Right cardiac atrium (tissue), 5 donors: ENCODE measurements at regions not wholly inside any gene's neighbourhood (a gene's known extent, or its start where the extent isn't known, plus 50 kb on each side); places are given as distances from the start of the nearest gene placed in this dataset.

ENCODE experiments used
- ATAC-seq, 2 donors: fragments of 200-7000 bp; cut with Tn5 transposase; one replicate each; pipeline versions ENCODE4 v1.8.0 to v1.9.1; 2020; ENCODE audit warnings: moderate library complexity in 2 of 2, mild to moderate bottlenecking in 1 of 2
- DNase-seq, 3 donors: peaks; one replicate each; pipeline ENCODE4 v3.0.0-alpha.2; 2020
- H3K27ac ChIP-seq: one replicate; pipeline ENCODE4 v1.5.1; 2013; ENCODE audit warnings: mild to moderate bottlenecking, low read length, control low read depth, moderate library complexity
- H3K27me3 ChIP-seq: one replicate; pipeline ENCODE4 v1.6.1; 2013; ENCODE audit not compliant: control insufficient read depth, insufficient read depth
- H3K4me1 ChIP-seq: one replicate; pipeline ENCODE4 v1.6.1; 2013; ENCODE audit warnings: low read length; ENCODE audit not compliant: control insufficient read depth, insufficient read depth
- H3K4me3 ChIP-seq: one replicate; pipeline ENCODE4 v1.5.1; 2013; ENCODE audit warnings: low read length, control low read depth
- H3K9me3 ChIP-seq: one replicate; pipeline ENCODE4 v1.6.1; 2013; ENCODE audit warnings: low read length; ENCODE audit not compliant: control insufficient read depth
- WGBS: extraction: QIAGEN DNeasy Blood & Tissue Kit; methylation state at CpG from one replicate; pipeline ENCODE4 v1.1.7; 2013; 5-methylcytosine and 5-hydroxymethylcytosine counted together
- intact Hi-C, 4 donors: fragments of 100-400 bp; cut with DNase I; formaldehyde crosslinking; loops; one replicate each; pipeline versions ENCODE4 v1.11.0 to v1.14.0; 2022 to 2023
- donor health status: healthy with polysubstance abuse.
- donor health status: DM: no; HTN: yes; CAD: no.
- donor health status: DM: no; HTN: no; CAD: no.
- donor health status: DM: no; HTN: yes; CAD: no; lungs with severe emphysema.
- donor health status: DM: yes; HTN: yes; CAD: no.

DNA sequence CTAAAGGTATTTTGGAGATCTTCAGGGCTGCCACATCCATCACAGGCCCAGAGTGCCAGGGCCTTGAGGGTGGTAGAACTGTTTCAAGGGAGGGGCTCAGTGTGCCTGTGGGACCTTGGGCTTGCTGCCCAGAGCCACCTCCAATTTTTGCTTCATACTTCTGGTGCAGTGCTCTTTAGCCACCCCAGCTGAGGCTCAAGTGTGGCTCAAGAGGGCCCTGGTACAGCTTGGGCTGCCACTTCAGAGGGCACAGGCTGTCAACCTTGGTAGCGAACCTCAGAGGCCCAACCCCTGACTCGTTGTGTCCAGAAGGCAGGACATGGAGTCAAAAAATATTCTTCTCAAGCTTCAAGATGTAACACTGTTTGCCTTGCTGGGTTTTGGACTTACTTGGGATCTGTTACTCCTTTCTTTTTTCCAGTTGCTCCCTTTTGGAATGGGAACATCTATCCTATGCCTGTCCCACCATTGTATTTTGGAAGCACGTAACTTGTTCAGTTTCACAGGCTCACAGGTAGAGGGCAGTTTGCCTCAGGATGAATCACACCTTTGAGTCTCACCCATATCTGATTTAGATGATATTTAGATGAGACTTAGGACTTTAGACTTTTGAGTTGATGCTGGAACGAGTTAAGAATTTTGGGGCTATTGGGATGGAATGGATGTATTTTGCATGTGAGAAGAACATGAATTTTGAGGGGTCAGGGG is 224.8 kb downstream of the RPS24 start:
- ATAC-seq (no peak), DNase-seq (no peak)
- no peak overlapping the region for H3K4me3 ChIP-seq
- peaks cover 4% of the 10 kb centered on the region for H3K4me1 ChIP-seq
- no peak overlapping the region for H3K27ac ChIP-seq
- no peaks in the 10 kb centered on the region for H3K9me3 ChIP-seq
- intact Hi-C loops, result no loop called here
- H3K27me3 ChIP-seq, result no peaks in the 10 kb centered on the region
- WGBS, result 92% methylated on average over 4 of the region's 4 CpGs

DNA sequence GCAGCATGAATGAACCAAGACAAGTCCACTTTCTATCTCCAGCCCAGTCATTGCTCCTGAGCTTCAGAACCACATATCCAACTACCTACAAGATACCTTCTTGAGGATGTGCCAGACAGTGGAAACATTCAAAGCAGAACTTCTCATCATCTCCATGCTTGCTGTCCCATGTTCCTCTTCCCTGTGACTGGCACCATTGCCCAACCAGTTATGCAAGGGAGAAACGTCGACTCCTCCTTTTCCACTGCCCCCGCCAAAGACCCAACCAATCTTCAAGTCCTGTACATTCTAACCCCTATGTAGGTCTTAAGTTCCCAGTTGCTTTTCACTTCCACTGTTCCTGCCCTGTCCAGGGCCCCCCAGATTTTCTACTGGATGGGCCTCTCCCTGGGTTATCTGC is 225.7 kb downstream of the RPS24 start:
- Histone ChIP-seq H3K4me1 (peaks cover 4% of the 10 kb centered on the region), H3K9me3 (no peaks in the 10 kb centered on the region), H3K4me3 (no peak overlapping the region), H3K27ac (no peak overlapping the region), H3K27me3 (no peaks in the 10 kb centered on the region)
- WGBS, result 88% methylated on average over 3 of the region's 3 CpGs
- ATAC-seq (no peak), DNase-seq (no peak)
- intact Hi-C loops, result no loop called here

- intact Hi-C loops, result no loop called here
- Histone ChIP-seq H3K27me3 (no peaks in the 10 kb centered on the region), H3K4me1 (peaks cover 4% of the 10 kb centered on the region), H3K9me3 (no peaks in the 10 kb centered on the region), H3K4me3 (no peak overlapping the region), H3K27ac (no peak overlapping the region)
- DNase-seq, result no peak
- 30% methylated on average over 10 of the region's 10 CpGs for WGBS
- ATAC-seq, result no peak
Observed at GRCh38 chr10:78260141-78260540, 226.5 kb downstream of the RPS24 start.

GRCh38 chr10:78260680-78261079 is 227.0 kb downstream of the RPS24 start:
- WGBS, result 92% methylated on average over 2 of the region's 2 CpGs
- H3K27me3 ChIP-seq, result no peaks in the 10 kb centered on the region
- H3K27ac ChIP-seq, result no peak overlapping the region
- intact Hi-C loops, result no loop called here
- H3K9me3 ChIP-seq, result no peaks in the 10 kb centered on the region
- H3K4me1 ChIP-seq, result peaks cover 4% of the 10 kb centered on the region
- H3K4me3 ChIP-seq, result no peak overlapping the region
- ATAC-seq (no peak), DNase-seq (no peak)

GRCh38 chr10:78261291-78261690 is 227.6 kb downstream of the RPS24 start:
- H3K4me3 ChIP-seq, result no peak overlapping the region
- intact Hi-C loops, result no loop called here
- no peak overlapping the region for H3K27ac ChIP-seq
- WGBS, result 78% methylated on average over 4 of the region's 4 CpGs
- DNase-seq (no peak), ATAC-seq (no peak)
- H3K9me3 ChIP-seq, result no peaks in the 10 kb centered on the region
- peaks cover 2% of the 10 kb centered on the region for H3K4me1 ChIP-seq
- no peaks in the 10 kb centered on the region for H3K27me3 ChIP-seq

- DNase-seq, result no peak
- H3K27ac ChIP-seq, result no peak overlapping the region
- WGBS, result 90% methylated on average over 8 of the region's 8 CpGs
- H3K9me3 ChIP-seq, result no peaks in the 10 kb centered on the region
- peaks cover 2% of the 10 kb centered on the region for H3K4me1 ChIP-seq
- no peaks in the 10 kb centered on the region for H3K27me3 ChIP-seq
- intact Hi-C loops, result no loop called here
- ATAC-seq, result no peak
- no peak overlapping the region for H3K4me3 ChIP-seq
Observed at GRCh38 chr10:78262860-78263259, 229.2 kb downstream of the RPS24 start.

DNA sequence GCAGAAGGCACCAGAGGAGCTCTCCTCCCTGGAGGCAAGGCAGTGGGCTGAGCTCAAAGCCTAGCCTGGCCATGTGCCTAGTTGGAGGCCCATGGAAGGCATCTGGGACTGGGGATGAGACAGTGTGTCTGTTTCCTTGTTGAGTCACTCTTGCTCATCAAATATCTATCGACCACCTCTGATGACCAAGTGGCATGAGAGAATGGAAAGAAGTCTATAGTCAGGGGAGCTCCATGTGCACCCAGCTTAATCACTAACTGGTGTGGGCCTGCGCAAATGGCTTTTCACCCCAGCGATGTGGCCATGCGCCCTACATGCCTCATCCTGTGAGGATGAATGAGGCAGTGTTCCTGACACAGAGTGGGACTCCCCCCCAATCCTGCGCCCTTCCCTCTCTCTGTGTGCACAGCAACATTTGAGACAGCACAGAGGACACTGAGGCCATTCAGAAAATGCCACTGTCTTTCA is 229.9 kb downstream of the RPS24 start:
- intact Hi-C loops, result no loop called here
- no peak for ATAC-seq
- H3K27ac ChIP-seq, result no peak overlapping the region

DNA sequence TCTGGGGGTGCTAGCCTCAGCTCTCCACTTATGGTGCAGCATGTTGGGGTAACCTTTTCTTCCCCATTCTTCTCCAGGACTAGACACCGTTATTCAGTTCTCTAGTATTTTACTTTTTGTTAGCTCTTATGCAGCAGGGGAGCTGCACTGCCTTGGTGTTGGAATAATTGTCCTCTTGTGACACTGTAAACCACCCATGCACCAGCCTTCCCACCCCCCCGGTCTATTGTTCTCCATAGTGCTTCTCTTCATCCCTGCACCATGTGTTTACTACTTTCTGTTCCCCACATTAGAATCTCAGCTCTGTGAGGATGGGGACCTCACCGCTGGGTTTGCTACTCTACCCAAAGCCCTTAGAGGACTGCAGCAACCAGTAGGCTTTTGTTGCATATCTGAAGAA is 230.7 kb downstream of the RPS24 start:
- H3K27me3 ChIP-seq, result no peaks in the 10 kb centered on the region
- intact Hi-C loops, result no loop called here
- no peak overlapping the region for H3K4me3 ChIP-seq
- H3K9me3 ChIP-seq, result no peaks in the 10 kb centered on the region
- H3K4me1 ChIP-seq, result peaks cover 2% of the 10 kb centered on the region
- no peak overlapping the region for H3K27ac ChIP-seq
- ATAC-seq (no peak), DNase-seq (no peak)
- WGBS, result 93% methylated on average over 3 of the region's 3 CpGs

More for the DNA sequence above, 229.9 kb downstream of the RPS24 start:
- Histone ChIP-seq H3K4me1 (peaks cover 2% of the 10 kb centered on the region), H3K27me3 (no peaks in the 10 kb centered on the region), H3K9me3 (no peaks in the 10 kb centered on the region), H3K4me3 (no peak overlapping the region)
- no peak for DNase-seq
- WGBS, result 87% methylated on average over 5 of the region's 5 CpGs

DNA sequence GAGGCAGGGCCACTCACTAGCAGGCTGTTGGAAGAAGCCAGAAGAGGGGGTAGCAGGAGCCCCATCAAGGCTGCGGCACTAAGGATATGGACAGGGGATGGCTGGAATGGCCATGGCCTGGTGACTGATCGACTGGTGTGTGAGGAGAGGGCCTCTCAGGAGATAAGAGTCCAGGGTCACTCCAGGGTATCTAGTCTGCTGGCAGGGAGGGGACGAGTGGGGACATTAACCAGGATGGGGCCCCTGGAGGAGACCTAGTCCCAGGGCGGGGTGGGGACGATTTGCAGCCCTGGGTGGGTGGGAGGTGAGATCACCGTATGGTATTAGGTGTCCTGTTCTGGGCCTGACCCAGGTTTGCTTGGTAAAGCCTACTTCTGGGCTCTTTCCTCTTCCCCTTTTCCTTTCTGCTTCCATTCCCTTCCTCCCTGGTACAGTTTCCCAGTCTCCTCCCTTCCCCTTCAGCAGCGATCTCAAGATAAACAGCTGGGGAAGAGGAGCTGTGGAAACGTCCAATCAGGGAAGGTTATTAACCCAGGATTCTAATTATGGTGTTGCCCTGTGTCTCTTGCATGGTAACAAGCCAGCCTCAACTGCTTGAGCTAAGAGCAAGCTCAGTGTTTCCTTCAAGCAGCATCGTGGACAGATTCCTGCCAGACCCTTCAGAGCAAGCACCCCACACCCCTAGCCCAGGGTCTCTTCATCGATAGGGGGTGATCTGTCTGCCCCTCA is 233.2 kb downstream of the RPS24 start:
- H3K27me3 ChIP-seq, result no peaks in the 10 kb centered on the region
- intact Hi-C loops, result no loop called here
- H3K27ac ChIP-seq, result no peak overlapping the region
- DNase-seq, result no peak
- H3K9me3 ChIP-seq, result no peaks in the 10 kb centered on the region
- ATAC-seq, result no peak
- H3K4me3 ChIP-seq, result no peak overlapping the region
- WGBS, result 42% methylated on average over 10 of the region's 10 CpGs
- H3K4me1 ChIP-seq, result peaks cover 2% of the 10 kb centered on the region

GRCh38 chr10:78267598-78267997 is 233.9 kb downstream of the RPS24 start:
- DNase-seq (no peak), ATAC-seq (peak in 1 of 2 donors; percentile 21)
- Histone ChIP-seq H3K4me1 (peaks cover 2% of the 10 kb centered on the region), H3K27me3 (no peaks in the 10 kb centered on the region), H3K9me3 (no peaks in the 10 kb centered on the region), H3K4me3 (no peak overlapping the region), H3K27ac (no peak overlapping the region)
- intact Hi-C loops, result no loop called here
- 58% methylated on average over 3 of the region's 3 CpGs for WGBS

- 93% methylated on average over 2 of the region's 2 CpGs for WGBS
- no peaks in the 10 kb centered on the region for H3K27me3 ChIP-seq
- no peak for DNase-seq
- ATAC-seq, result no peak
- no peak overlapping the region for H3K27ac ChIP-seq
- H3K4me1 ChIP-seq, result peaks cover 2% of the 10 kb centered on the region
- no peaks in the 10 kb centered on the region for H3K9me3 ChIP-seq
- intact Hi-C loops, result no loop called here
- no peak overlapping the region for H3K4me3 ChIP-seq
Observed at GRCh38 chr10:78269060-78269459, 235.4 kb downstream of the RPS24 start.
